Left lung (tissue), 4 donors: ENCODE measurements at regions not wholly inside any gene's neighbourhood (a gene's known extent, or its start where the extent isn't known, plus 50 kb on each side); places are given as distances from the start of the nearest gene placed in this dataset.

Experiments used
- ATAC-seq: fragments of 200-7000 bp; cut with Tn5 transposase; one replicate; pipeline ENCODE4 v1.9.1; 2020; ENCODE audit warnings: moderate library complexity
- DNase-seq, 4 donors: peaks; one replicate each; pipeline ENCODE4 v3.0.0-alpha.2; 2013 to 2020
- H3K27ac ChIP-seq, 2 donors: fragments of 200-600 bp; sonication (generic) in 1 of 2; one replicate each; pipeline versions ENCODE4 v1.5.0 to v1.8.0; 2020 to 2021
- H3K27me3 ChIP-seq, 2 donors: fragments of 200-600 bp; sonication (generic) in 1 of 2; one replicate each; pipeline versions ENCODE4 v1.5.0 to v1.8.0; 2020 to 2021
- H3K36me3 ChIP-seq, 2 donors: fragments of 200-600 bp; sonication (generic) in 1 of 2; one replicate each; pipeline versions ENCODE4 v1.5.0 to v1.8.0; 2020 to 2021
- H3K4me1 ChIP-seq, 2 donors: fragments of 200-600 bp; one replicate each; pipeline ENCODE4 v1.8.0; 2021
- H3K4me3 ChIP-seq, 2 donors: fragments of 200-600 bp; sonication (generic) in 1 of 2; one replicate each; pipeline versions ENCODE4 v1.5.0 to v1.8.0; 2020 to 2021; ENCODE audit warnings: mild to moderate bottlenecking in 1 of 2
- H3K9me3 ChIP-seq, 2 donors: fragments of 200-600 bp; sonication (generic) in 1 of 2; one replicate each; pipeline versions ENCODE4 v1.5.0 to v1.8.0; 2020 to 2021
- intact Hi-C, 2 donors: fragments of 100-400 bp; cut with DNase I; formaldehyde crosslinking; loops; one replicate each; pipeline versions ENCODE4 v1.11.2 to v1.14.2; 2022
- TF ChIP-seq, protein P1 (sequence below), 2 donors: fragments of 200-600 bp; sonication (generic) in 1 of 2; IDR thresholded peaks; one replicate each; pipeline versions ENCODE4 v1.5.0 to v1.8.0; 2021; ENCODE audit warnings: antibody characterized with exemption in 2 of 2
- donor health status: DM: no; HTN: yes; CAD: no.
- donor health status: DM: no; HTN: no; CAD: no.

GRCh38 chr5:3794611-3795010, 199.0 kb downstream of the IRX1 start:
- ATAC-seq (no peak), DNase-seq (no peak)
- H3K4me1 ChIP-seq, result no peaks in the 10 kb centered on the region
- H3K36me3 ChIP-seq, result no peaks in the 10 kb centered on the region
- TF ChIP-seq, protein P1, sequence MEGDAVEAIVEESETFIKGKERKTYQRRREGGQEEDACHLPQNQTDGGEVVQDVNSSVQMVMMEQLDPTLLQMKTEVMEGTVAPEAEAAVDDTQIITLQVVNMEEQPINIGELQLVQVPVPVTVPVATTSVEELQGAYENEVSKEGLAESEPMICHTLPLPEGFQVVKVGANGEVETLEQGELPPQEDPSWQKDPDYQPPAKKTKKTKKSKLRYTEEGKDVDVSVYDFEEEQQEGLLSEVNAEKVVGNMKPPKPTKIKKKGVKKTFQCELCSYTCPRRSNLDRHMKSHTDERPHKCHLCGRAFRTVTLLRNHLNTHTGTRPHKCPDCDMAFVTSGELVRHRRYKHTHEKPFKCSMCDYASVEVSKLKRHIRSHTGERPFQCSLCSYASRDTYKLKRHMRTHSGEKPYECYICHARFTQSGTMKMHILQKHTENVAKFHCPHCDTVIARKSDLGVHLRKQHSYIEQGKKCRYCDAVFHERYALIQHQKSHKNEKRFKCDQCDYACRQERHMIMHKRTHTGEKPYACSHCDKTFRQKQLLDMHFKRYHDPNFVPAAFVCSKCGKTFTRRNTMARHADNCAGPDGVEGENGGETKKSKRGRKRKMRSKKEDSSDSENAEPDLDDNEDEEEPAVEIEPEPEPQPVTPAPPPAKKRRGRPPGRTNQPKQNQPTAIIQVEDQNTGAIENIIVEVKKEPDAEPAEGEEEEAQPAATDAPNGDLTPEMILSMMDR (IDR thresholded peaks at IDR 0.05), result no peak
- no peak overlapping the region for H3K27ac ChIP-seq
- intact Hi-C loops, result no loop called here
- H3K27me3 ChIP-seq, result peaks cover 0 to 5% of the 10 kb centered on the region in 2 donors
- H3K9me3 ChIP-seq, result no peaks in the 10 kb centered on the region
- no peak overlapping the region for H3K4me3 ChIP-seq

DNA sequence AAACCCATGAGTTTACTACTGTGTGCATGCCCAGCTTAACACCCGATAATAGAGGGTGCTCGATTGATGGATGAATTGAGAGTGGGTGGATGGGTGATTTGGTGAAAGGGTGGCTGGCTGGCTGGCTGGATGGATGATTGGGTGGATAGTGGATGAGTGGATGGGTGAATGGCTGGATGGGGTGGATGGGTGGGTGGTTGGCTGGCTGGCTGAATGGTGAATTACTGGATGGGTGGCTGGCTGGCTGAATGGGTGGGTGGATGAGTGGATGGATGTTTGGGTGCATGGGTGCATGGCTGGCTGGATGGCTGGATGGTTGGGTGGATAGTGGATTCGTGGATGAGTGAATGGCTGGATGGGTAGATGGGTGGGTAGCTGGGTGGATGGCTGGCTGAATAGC, 201.1 kb downstream of the IRX1 start:
- intact Hi-C loops, result no loop called here
- TF ChIP-seq, protein P1 (IDR thresholded peaks at IDR 0.05), result no peak

GRCh38 chr5:3801967-3802366, 206.3 kb downstream of the IRX1 start:
- intact Hi-C loops, result no loop called here
- Histone ChIP-seq H3K27ac (no peak overlapping the region), H3K27me3 (no peaks in the 10 kb centered on the region), H3K36me3 (no peaks in the 10 kb centered on the region), H3K4me3 (no peak overlapping the region), H3K9me3 (no peaks in the 10 kb centered on the region), H3K4me1 (no peaks in the 10 kb centered on the region)
- TF ChIP-seq, protein P1 (IDR thresholded peaks at IDR 0.05), result no peak
- ATAC-seq (no peak), DNase-seq (no peak)

More for the DNA sequence above, 201.1 kb downstream of the IRX1 start:
- no peaks in the 10 kb centered on the region for H3K36me3 ChIP-seq
- no peak overlapping the region for H3K27ac ChIP-seq
- no peaks in the 10 kb centered on the region for H3K27me3 ChIP-seq
- H3K4me3 ChIP-seq, result no peak overlapping the region
- ATAC-seq (no peak), DNase-seq (no peak)
- H3K9me3 ChIP-seq, result no peaks in the 10 kb centered on the region
- H3K4me1 ChIP-seq, result no peaks in the 10 kb centered on the region

DNA sequence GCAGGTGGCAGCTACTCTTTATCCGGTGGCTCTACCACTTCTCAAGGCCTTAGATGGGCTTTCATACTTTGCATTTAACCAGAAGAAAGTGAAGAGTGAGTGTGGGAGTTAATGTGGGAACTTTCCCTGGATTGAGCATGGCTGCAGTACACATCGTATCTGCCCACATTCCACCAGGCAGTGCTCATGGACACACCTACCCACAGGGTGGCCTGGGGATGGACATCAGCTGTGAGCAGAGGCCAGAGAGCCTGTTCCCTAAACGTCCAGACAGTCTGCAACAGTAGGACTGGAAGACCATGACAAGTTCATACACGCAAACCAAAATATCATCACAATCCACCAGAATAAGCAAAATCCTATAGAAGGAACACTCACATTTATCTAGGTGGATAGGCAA, 213.8 kb downstream of the IRX1 start:
- Histone ChIP-seq H3K9me3 (no peaks in the 10 kb centered on the region), H3K4me3 (no peak overlapping the region), H3K27ac (no peak overlapping the region), H3K27me3 (no peaks in the 10 kb centered on the region), H3K4me1 (no peaks in the 10 kb centered on the region), H3K36me3 (no peaks in the 10 kb centered on the region)
- intact Hi-C loops, result no loop called here
- TF ChIP-seq, protein P1 (IDR thresholded peaks at IDR 0.05), result no peak
- ATAC-seq, result no peak
- no peak for DNase-seq

GRCh38 chr5:3811116-3811515, 215.5 kb downstream of the IRX1 start:
- no peak for DNase-seq
- Histone ChIP-seq H3K36me3 (no peaks in the 10 kb centered on the region), H3K27me3 (no peaks in the 10 kb centered on the region), H3K4me1 (no peaks in the 10 kb centered on the region), H3K4me3 (no peak overlapping the region), H3K9me3 (no peaks in the 10 kb centered on the region), H3K27ac (no peak overlapping the region)
- TF ChIP-seq, protein P1 (IDR thresholded peaks at IDR 0.05), result no peak
- ATAC-seq, result no peak
- intact Hi-C loops, result no loop called here
